H9 (cell line): ENCODE measurements at regions not wholly inside any gene's neighbourhood (a gene's known extent, or its start where the extent isn't known, plus 50 kb on each side); places are given as distances from the start of the nearest gene placed in this dataset.

ENCODE experiments used
- DNase-seq: peaks from one replicate; pipeline ENCODE4 v3.0.0-alpha.2; 2017
- H2AFZ ChIP-seq: one replicate; pipeline ENCODE4 v1.6.1; 2013; ENCODE audit warnings: mild to moderate bottlenecking, low read length, control low read depth, moderate library complexity
- H2AK5ac ChIP-seq: 2 replicates; pipeline ENCODE4 v1.6.1; 2013; ENCODE audit warnings: low read length, control low read depth, mixed read lengths; ENCODE audit not compliant: insufficient read length
- H2BK120ac ChIP-seq: one replicate; pipeline ENCODE4 v1.6.1; 2013; ENCODE audit warnings: low read depth, mild to moderate bottlenecking, low read length, control low read depth, inconsistent platforms; ENCODE audit not compliant: poor library complexity, severe bottlenecking
- H2BK12ac ChIP-seq: 2 replicates; pipeline ENCODE4 v1.6.1; 2013; ENCODE audit warnings: low read length, control low read depth, mixed read lengths, low read depth; ENCODE audit not compliant: insufficient read length
- H2BK15ac ChIP-seq: 2 replicates; pipeline ENCODE4 v1.6.1; 2013; ENCODE audit warnings: low read depth, low read length, control low read depth
- H2BK20ac ChIP-seq: one replicate; pipeline ENCODE4 v1.6.1; 2013; ENCODE audit warnings: low read depth, mild to moderate bottlenecking, low read length, control low read depth, inconsistent platforms; ENCODE audit not compliant: poor library complexity, severe bottlenecking
- H2BK5ac ChIP-seq: 2 replicates; pipeline ENCODE4 v1.6.1; 2013; ENCODE audit warnings: low read length, control low read depth, mixed read lengths; ENCODE audit not compliant: insufficient read length
- H3K14ac ChIP-seq: 2 replicates; pipeline ENCODE4 v1.6.1; 2013; ENCODE audit warnings: low read length, control low read depth; ENCODE audit not compliant: insufficient read depth
- H3K18ac ChIP-seq: 2 replicates; pipeline ENCODE4 v1.6.1; 2013; ENCODE audit warnings: low read depth, mild to moderate bottlenecking, mixed read lengths, low read length, control low read depth; ENCODE audit not compliant: insufficient read length
- H3K23ac ChIP-seq: 2 replicates; pipeline ENCODE4 v1.6.1; 2013; ENCODE audit warnings: low read length, control low read depth, mixed read lengths, low read depth; ENCODE audit not compliant: insufficient read length
- H3K23me2 ChIP-seq: 2 replicates; pipeline ENCODE4 v1.6.1; 2013; ENCODE audit warnings: low read depth, mild to moderate bottlenecking, mixed read lengths, low read length, control low read depth; ENCODE audit not compliant: insufficient read length, poor library complexity, severe bottlenecking
- H3K27ac ChIP-seq: 2 replicates; pipeline ENCODE4 v1.5.1; 2013; ENCODE audit warnings: low read length, control low read depth, mixed read lengths, low read depth; ENCODE audit not compliant: insufficient read length
- H3K27me3 ChIP-seq: 2 replicates; pipeline ENCODE4 v1.6.1; 2013; ENCODE audit warnings: low read length, control low read depth, inconsistent platforms; ENCODE audit not compliant: insufficient read depth
- H3K4ac ChIP-seq: 2 replicates; pipeline ENCODE4 v1.6.1; 2013; ENCODE audit warnings: low read depth, mild to moderate bottlenecking, control low read depth, inconsistent platforms, low read length, moderate library complexity
- H3K4me1 ChIP-seq: 2 replicates; pipeline ENCODE4 v1.6.1; 2013; ENCODE audit warnings: low read length, control low read depth, inconsistent platforms; ENCODE audit not compliant: insufficient read depth
- H3K4me2 ChIP-seq: 2 replicates; pipeline ENCODE4 v1.6.1; 2013; ENCODE audit warnings: low read length, control low read depth, mixed read lengths; ENCODE audit not compliant: insufficient read length, insufficient read depth
- H3K56ac ChIP-seq: 2 replicates; pipeline ENCODE4 v1.6.1; 2013; ENCODE audit warnings: low read depth, mild to moderate bottlenecking, mixed read lengths, low read length, control low read depth; ENCODE audit not compliant: insufficient read length
- H3K79me1 ChIP-seq: 2 replicates; pipeline ENCODE4 v1.6.1; 2013; ENCODE audit warnings: low read depth, mild to moderate bottlenecking, moderate library complexity, low read length, control low read depth, inconsistent platforms; ENCODE audit not compliant: insufficient read depth, poor library complexity, severe bottlenecking
- H3K79me2 ChIP-seq: 2 replicates; pipeline ENCODE4 v1.6.1; 2013; ENCODE audit warnings: low read length, control low read depth, inconsistent platforms; ENCODE audit not compliant: insufficient read depth
- H3K9ac ChIP-seq: 2 replicates; pipeline ENCODE4 v1.6.1; 2013; ENCODE audit warnings: low read length, control low read depth, mixed read lengths; ENCODE audit not compliant: insufficient read length; ENCODE audit errors: extremely low read depth
- H3K9me3 ChIP-seq: one replicate; pipeline ENCODE4 v1.6.1; 2013; ENCODE audit warnings: low read depth, low read length, inconsistent platforms; ENCODE audit not compliant: control insufficient read depth
- H3T11ph ChIP-seq: one replicate; pipeline ENCODE4 v1.6.1; 2013; ENCODE audit warnings: mild to moderate bottlenecking, low read length, control low read depth, inconsistent platforms
- H4K20me1 ChIP-seq: one replicate; pipeline ENCODE4 v1.6.1; 2013; ENCODE audit not compliant: control insufficient read depth, insufficient read length, insufficient read depth
- H4K5ac ChIP-seq: 2 replicates; pipeline ENCODE4 v1.6.1; 2013; ENCODE audit warnings: low read depth, mild to moderate bottlenecking, mixed read lengths, low read length, control low read depth; ENCODE audit not compliant: insufficient read length
- H4K8ac ChIP-seq: replicated peaks from 2 replicates; pipeline ENCODE4 v1.6.1; 2013; ENCODE audit warnings: low read length, control low read depth, mixed read lengths, low read depth; ENCODE audit not compliant: insufficient read length
- H4K91ac ChIP-seq: 2 replicates; pipeline ENCODE4 v1.6.1; 2013; ENCODE audit warnings: low read depth, mild to moderate bottlenecking, moderate library complexity, mixed read lengths, low read length, control low read depth; ENCODE audit not compliant: insufficient read length
- H3K27ac Mint-ChIP-seq, 3 experiments: 2 replicates in 2 of 3; 3 replicates in 1 of 3; pipeline ENCODE4 v1.8.0; 2020 to 2021; ENCODE audit warnings: mixed read lengths in 3 of 3, mild to moderate bottlenecking in 1 of 3, moderate library complexity in 1 of 3
- H3K27me3 Mint-ChIP-seq: 2 replicates; pipeline ENCODE4 v1.8.0; 2021; ENCODE audit warnings: low read depth, mild to moderate bottlenecking, moderate library complexity, mixed read lengths
- H3K36me3 Mint-ChIP-seq, 3 experiments: 2 replicates in 2 of 3; 3 replicates in 1 of 3; pipeline ENCODE4 v1.8.0; 2020 to 2021; ENCODE audit warnings: low read depth in 3 of 3, mixed read lengths in 3 of 3; ENCODE audit not compliant: insufficient read depth in 1 of 3
- H3K4me1 Mint-ChIP-seq, 2 experiments: 2 replicates each; pipeline ENCODE4 v1.8.0; 2020; ENCODE audit warnings: mixed read lengths in 2 of 2
- H3K4me3 Mint-ChIP-seq, 2 experiments: 2 replicates in 1 of 2; 3 replicates in 1 of 2; pipeline ENCODE4 v1.8.0; 2020 to 2021; ENCODE audit warnings: mild to moderate bottlenecking in 2 of 2, mixed read lengths in 2 of 2, moderate library complexity in 1 of 2
- H3K9me3 Mint-ChIP-seq, 2 experiments: 2 replicates in 1 of 2; 3 replicates in 1 of 2; pipeline ENCODE4 v1.8.0; 2020; ENCODE audit warnings: mild to moderate bottlenecking in 2 of 2, mixed read lengths in 2 of 2, moderate library complexity in 1 of 2
- WGBS: extraction: QIAGEN DNeasy Blood & Tissue Kit; methylation state at CpG from one replicate; pipeline ENCODE4 v1.1.7; 2013; ENCODE audit warnings: missing lambda C conversion rate, low lambda C conversion rate, mixed read lengths; ENCODE audit not compliant: insufficient read length; ENCODE audit errors: extremely low coverage; 5-methylcytosine and 5-hydroxymethylcytosine counted together
- TF ChIP-seq, protein P1 (sequence below): fragments of 200-600 bp; sonication (generic); conservative IDR thresholded peaks from 3 replicates; pipeline ENCODE4 v1.8.0; 2021; ENCODE audit warnings: antibody characterized with exemption, mild to moderate bottlenecking

- no peak overlapping the region for H3K27ac Mint-ChIP-seq
- Histone ChIP-seq H3K56ac (no peak overlapping the region), H2BK5ac (no peak overlapping the region), H3K79me1 (no peaks in the 10 kb centered on the region), H3K4me2 (no peak overlapping the region), H2BK12ac (no peak overlapping the region), H2BK15ac (no peak overlapping the region), H3K9ac (no peak overlapping the region), H4K20me1 (no peaks in the 10 kb centered on the region), H2BK20ac (no peak overlapping the region), H3K27ac (no peak overlapping the region), H3K4ac (no peak overlapping the region), H4K8ac (no peak overlapping the region), H3K4me1 (no peaks in the 10 kb centered on the region), H3T11ph (no peak overlapping the region), H2AK5ac (no peak overlapping the region), H3K9me3 (no peaks in the 10 kb centered on the region), H3K14ac (no peak overlapping the region), H4K5ac (no peak overlapping the region), H3K18ac (no peak overlapping the region), H3K23me2 (no peaks in the 10 kb centered on the region), H3K79me2 (no peaks in the 10 kb centered on the region), H3K23ac (no peak overlapping the region), H2AFZ (no peak overlapping the region), H4K91ac (no peak overlapping the region), H2BK120ac (no peak overlapping the region), H3K27me3 (no peaks in the 10 kb centered on the region)
- no peaks in the 10 kb centered on the region for H3K36me3 Mint-ChIP-seq
- H3K9me3 Mint-ChIP-seq = peaks cover 4 to 5% of the 10 kb centered on the region in 2 experiments; a peak in 3 of 5 replicates
- no CpG with 5 or more reads among the region's 2 CpGs for WGBS
- no peak overlapping the region for H3K4me3 Mint-ChIP-seq
- no peak for DNase-seq
- TF ChIP-seq, protein P1, sequence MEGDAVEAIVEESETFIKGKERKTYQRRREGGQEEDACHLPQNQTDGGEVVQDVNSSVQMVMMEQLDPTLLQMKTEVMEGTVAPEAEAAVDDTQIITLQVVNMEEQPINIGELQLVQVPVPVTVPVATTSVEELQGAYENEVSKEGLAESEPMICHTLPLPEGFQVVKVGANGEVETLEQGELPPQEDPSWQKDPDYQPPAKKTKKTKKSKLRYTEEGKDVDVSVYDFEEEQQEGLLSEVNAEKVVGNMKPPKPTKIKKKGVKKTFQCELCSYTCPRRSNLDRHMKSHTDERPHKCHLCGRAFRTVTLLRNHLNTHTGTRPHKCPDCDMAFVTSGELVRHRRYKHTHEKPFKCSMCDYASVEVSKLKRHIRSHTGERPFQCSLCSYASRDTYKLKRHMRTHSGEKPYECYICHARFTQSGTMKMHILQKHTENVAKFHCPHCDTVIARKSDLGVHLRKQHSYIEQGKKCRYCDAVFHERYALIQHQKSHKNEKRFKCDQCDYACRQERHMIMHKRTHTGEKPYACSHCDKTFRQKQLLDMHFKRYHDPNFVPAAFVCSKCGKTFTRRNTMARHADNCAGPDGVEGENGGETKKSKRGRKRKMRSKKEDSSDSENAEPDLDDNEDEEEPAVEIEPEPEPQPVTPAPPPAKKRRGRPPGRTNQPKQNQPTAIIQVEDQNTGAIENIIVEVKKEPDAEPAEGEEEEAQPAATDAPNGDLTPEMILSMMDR = no peak
- H3K4me1 Mint-ChIP-seq = peaks cover 0 to 3% of the 10 kb centered on the region in 2 experiments; a peak in 1 of 4 replicates
- H3K27me3 Mint-ChIP-seq = no peaks in the 10 kb centered on the region
These were observed 213.1 kb upstream of the SLC39A10 start for GRCh38 chr2:195443926-195444325.
